ENCODE measurements at regions not wholly inside any gene's neighbourhood (a gene's known extent, or its start where the extent isn't known, plus 50 kb on each side); places are given as distances from the start of the nearest gene placed in this dataset.
A peak's percentile ranks its signal among the peaks of the same experiment; 100 is the strongest.
"Not testable (repeated sequence)": the region's sequence is repeated elsewhere in the genome, so short reads cannot be mapped to it uniquely, and the experiment has no call there.

DNA sequence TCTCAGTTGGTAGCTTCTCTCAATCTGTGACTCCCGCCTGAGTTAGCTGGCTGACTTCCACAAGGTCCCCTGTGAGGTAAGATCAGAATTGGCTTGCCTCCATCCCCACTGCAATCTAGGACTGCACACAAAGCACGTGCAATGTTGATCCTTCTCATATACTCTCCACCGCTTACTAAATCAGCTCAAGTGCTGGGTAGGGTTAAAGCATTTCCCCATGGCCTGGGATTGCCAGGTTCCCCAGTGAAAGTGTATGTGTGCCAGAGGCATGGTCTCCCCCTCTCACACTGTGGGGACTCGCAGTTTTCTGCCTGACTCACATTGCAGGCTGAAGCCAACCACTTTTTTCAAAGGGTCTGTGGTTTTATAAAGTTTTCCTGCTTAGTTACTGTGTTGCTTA, 886.9 kb downstream of the FAM133A start:
- no peak overlapping the region for H3K9ac ChIP-seq (ENCODE audit: low read depth, low read length)
- H3K9me3 ChIP-seq (ENCODE audit: control insufficient read depth, insufficient read depth, low read length) = peaks cover 11% of the 10 kb centered on the region
- H3K4me1 ChIP-seq (ENCODE audit: insufficient read depth, low read length) = no peaks in the 10 kb centered on the region
- H3K36me3 ChIP-seq (ENCODE audit: insufficient read depth, low read length) = no peaks in the 10 kb centered on the region

DNA sequence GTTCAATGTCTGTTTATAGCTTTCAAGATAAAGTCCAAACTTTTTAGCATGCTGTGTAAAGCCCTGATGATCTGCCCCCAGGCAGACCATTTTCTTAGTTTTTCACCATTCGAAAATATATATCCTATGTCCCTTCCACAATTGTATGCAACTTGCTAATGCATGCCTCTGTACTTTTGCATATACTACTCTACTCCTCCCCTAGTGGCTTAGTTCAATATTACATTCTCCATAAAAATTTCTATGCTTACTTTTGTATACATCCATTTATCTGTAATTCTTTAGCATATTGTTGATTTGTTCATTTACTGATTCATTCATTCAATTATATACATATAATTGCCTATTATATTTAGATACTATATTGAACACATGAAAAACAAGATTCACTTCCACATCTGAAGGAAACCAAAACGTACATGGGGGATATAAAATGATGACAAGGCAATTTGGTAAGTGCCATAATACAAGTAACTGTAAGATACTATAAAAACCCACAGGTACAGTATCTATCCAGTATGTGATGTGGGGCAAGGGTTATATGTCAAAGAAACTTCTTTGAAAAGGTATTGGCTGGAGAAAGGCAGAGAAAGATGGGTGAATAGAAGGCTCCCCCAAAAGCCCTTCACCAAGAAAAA, 902.5 kb downstream of the FAM133A start:
- Histone ChIP-seq H3K9ac (ENCODE audit: low read depth, low read length) (no peak overlapping the region), H3K9me3 (ENCODE audit: control insufficient read depth, insufficient read depth, low read length) (no peaks in the 10 kb centered on the region; the same call in 1 of the 2 replicates), H3K36me3 (ENCODE audit: insufficient read depth, low read length) (no peaks in the 10 kb centered on the region; the same call in none of the 2 replicates), H3K4me1 (ENCODE audit: insufficient read depth, low read length) (no peaks in the 10 kb centered on the region)

DNA sequence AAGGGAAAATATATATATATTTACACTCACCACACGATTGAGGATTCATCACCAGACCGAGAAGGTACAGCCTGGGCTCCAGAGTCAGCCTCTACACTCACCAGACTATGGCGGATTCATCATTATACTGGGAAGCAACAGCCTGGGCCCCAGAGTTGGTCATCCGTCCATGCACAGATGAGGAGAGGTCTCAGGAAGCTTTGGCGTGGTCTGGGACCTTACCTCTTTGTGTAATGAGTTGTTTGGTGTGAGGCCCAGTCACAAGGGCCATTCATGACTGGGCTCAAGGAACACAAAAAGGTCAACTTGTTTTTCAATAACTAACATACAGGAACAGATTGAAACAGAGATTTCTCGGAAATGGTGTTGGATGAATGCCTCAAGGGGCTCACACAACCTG, 926.1 kb downstream of the FAM133A start:
- no peak overlapping the region for H3K9ac ChIP-seq (ENCODE audit: low read depth, low read length)
- no peaks in the 10 kb centered on the region for H3K9me3 ChIP-seq (ENCODE audit: control insufficient read depth, insufficient read depth, low read length)
- H3K4me1 ChIP-seq (ENCODE audit: insufficient read depth, low read length) = no peaks in the 10 kb centered on the region
- no peaks in the 10 kb centered on the region for H3K36me3 ChIP-seq (ENCODE audit: insufficient read depth, low read length)

DNA sequence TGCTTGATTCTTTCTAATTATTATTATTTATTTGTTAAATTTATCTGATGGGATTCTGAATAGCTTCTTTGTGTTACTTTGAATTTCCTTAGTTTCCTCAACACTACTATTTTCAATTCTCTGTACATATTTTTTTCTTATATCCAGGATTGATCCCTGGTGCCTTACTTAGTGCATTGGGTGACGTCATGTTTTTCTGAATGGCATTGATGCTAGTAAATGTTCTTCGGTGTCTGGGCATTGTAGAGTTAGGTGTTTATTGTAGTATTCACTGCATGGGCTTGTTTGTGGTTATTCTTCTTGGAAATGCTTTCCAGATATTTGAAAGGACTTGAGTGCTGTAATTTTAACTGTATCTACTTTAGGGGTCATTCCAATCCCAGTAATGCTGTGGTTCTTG, 938.1 kb downstream of the FAM133A start:
- Histone ChIP-seq H3K9ac (ENCODE audit: low read depth, low read length) (no peak overlapping the region), H3K4me1 (ENCODE audit: insufficient read depth, low read length) (no peaks in the 10 kb centered on the region), H3K36me3 (ENCODE audit: insufficient read depth, low read length) (peaks cover 18% of the 10 kb centered on the region; the same call in 1 of the 2 replicates), H3K9me3 (ENCODE audit: control insufficient read depth, insufficient read depth, low read length) (peaks cover 3% of the 10 kb centered on the region; the same call in 1 of the 2 replicates)

DNA sequence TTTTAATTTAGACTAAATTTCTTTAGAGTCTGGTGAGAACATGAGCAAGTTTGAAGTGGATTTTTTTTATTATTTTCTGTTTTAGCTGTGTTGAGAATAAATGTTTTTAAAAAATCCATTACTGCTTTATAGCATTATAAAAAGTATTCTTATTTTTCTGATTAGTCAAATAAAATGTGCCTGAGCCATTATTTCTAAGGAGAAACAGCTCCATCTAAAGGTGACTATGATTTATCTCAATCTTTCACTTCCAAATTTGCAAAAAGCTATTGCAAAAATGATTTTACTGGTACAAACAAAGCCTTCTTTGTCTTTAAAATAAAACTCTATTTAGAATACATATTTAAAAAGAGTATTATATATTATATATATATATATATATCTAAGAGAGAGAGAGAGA, 959.2 kb downstream of the FAM133A start:
- H3K9ac ChIP-seq (ENCODE audit: low read depth, low read length) = no peak overlapping the region
- H3K9me3 ChIP-seq (ENCODE audit: control insufficient read depth, insufficient read depth, low read length) = peaks cover 37% of the 10 kb centered on the region
- H3K4me1 ChIP-seq (ENCODE audit: insufficient read depth, low read length) = no peaks in the 10 kb centered on the region
- H3K36me3 ChIP-seq (ENCODE audit: insufficient read depth, low read length) = peaks cover 10% of the 10 kb centered on the region

DNA sequence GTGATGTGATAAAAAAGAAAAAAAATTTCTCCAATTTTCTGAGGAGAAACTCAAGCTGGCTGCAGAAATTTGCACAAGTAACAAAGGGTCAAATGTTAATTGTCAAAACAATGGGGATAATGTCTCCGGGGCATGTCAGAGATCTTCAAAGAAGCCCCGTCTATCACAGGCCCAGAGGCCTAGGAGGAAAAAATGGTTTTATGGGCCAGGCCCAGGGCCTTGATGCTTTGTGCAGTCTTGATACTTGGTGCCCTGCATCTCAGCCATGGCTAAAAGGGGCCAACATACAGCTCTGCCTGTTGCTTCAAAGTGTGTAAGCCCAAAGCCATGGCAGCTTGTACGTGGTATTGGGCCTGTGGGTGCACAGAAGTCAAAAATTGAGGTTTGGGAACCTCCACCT, 961.0 kb downstream of the FAM133A start:
- Histone ChIP-seq H3K9me3 (ENCODE audit: control insufficient read depth, insufficient read depth, low read length) (peaks cover 43% of the 10 kb centered on the region), H3K36me3 (ENCODE audit: insufficient read depth, low read length) (peaks cover 15% of the 10 kb centered on the region), H3K4me1 (ENCODE audit: insufficient read depth, low read length) (no peaks in the 10 kb centered on the region), H3K9ac (ENCODE audit: low read depth, low read length) (no peak overlapping the region)

DNA sequence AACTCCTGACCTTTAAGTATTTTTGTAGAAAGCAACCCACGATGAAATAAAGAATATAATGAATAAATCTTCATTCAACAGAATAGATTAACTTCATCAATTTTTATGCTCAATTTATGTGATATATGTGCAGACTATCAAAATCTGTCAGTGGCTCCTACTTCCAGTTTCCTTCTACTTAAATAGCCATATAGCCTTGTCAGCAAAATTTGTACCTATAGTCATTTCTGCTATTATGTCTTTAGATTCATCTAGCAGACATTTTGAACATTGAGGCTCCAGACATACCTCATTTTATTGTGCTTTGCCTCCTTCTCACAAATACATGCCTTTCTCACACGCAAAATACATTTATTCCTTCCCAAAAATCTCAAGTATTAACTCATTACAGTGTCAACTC, 971.7 kb downstream of the FAM133A start:
- Histone ChIP-seq H3K36me3 (ENCODE audit: insufficient read depth, low read length) (no peaks in the 10 kb centered on the region; the same call in 1 of the 2 replicates), H3K9ac (ENCODE audit: low read depth, low read length) (no peak overlapping the region), H3K4me1 (ENCODE audit: insufficient read depth, low read length) (no peaks in the 10 kb centered on the region), H3K9me3 (ENCODE audit: control insufficient read depth, insufficient read depth, low read length) (peaks cover 6% of the 10 kb centered on the region; the same call in 1 of the 2 replicates)

DNA sequence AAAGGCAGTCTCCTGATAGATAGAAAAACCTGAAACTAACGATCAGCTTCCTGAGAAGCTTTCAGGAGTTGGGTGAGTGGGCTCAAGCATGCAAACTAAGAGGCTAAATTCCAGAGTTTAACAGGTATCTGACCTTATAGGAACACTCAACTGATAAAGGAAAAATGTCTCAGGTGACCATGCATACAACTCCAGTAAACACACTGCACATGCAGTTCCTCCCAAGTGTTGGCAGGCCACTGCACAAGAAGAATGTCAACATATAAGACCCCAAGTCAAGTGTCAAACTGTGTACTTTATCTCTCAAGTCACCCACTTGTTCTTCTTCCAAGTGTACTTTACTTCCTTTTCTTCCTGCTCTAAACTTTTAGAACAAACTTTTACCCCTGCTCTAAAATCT, 981.2 kb downstream of the FAM133A start:
- Histone ChIP-seq H3K4me1 (ENCODE audit: insufficient read depth, low read length) (no peaks in the 10 kb centered on the region), H3K9me3 (ENCODE audit: control insufficient read depth, insufficient read depth, low read length) (peaks cover 16% of the 10 kb centered on the region)

DNA sequence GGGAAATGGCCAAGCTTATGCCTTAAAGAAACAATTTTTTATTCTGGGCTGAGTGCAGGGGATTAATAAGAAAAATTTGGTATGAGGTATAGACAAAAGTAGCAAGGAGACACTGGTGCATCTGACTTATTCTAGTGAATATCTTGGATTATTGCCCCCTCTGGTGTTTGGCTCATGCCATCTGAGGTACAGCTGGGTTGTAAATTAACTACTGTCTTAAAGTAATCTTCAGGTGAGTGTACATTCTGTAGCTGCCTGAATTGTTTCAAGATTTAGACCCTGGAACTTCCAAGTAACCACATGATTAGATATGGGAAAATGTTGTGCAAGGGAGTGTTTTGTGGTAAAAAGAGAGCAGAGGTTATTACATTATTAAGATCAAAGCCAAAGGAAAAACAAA, 988.7 kb downstream of the FAM133A start:
- Histone ChIP-seq H3K9ac (ENCODE audit: low read depth, low read length) (no peak overlapping the region), H3K4me1 (ENCODE audit: insufficient read depth, low read length) (no peaks in the 10 kb centered on the region), H3K9me3 (ENCODE audit: control insufficient read depth, insufficient read depth, low read length) (peaks cover 19% of the 10 kb centered on the region; the same call in 1 of the 2 replicates), H3K36me3 (ENCODE audit: insufficient read depth, low read length) (peaks cover 9% of the 10 kb centered on the region; the same call in 1 of the 2 replicates)

More for the DNA sequence above, 981.2 kb downstream of the FAM133A start:
- Histone ChIP-seq H3K9ac (ENCODE audit: low read depth, low read length) (no peak overlapping the region), H3K36me3 (ENCODE audit: insufficient read depth, low read length) (peaks cover 4% of the 10 kb centered on the region; the same call in 1 of the 2 replicates)

DNA sequence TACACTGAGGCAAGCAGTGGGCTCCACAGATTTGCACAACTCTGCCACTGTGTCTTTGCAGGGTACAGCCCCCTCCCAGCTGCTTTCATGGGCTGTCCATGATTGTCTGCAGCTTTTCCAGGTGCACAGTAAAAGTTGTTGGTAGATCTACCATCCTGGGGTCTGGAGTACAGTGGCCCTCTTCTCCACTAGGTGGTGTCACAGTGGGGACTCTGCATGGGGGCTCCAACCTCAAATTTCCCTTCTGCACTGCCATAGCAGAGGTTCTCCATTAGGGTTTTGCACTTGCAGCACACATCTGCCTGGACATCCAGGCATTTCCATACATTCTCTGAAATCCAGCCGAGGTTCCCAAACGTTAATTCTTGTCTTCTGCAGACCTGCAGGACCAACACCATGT, 1002.3 kb downstream of the FAM133A start:
- Histone ChIP-seq H3K4me1 (ENCODE audit: insufficient read depth, low read length) (no peaks in the 10 kb centered on the region), H3K36me3 (ENCODE audit: insufficient read depth, low read length) (peaks cover 44% of the 10 kb centered on the region), H3K9me3 (ENCODE audit: control insufficient read depth, insufficient read depth, low read length) (peaks cover 29% of the 10 kb centered on the region), H3K9ac (ENCODE audit: low read depth, low read length) (no peak overlapping the region)

DNA sequence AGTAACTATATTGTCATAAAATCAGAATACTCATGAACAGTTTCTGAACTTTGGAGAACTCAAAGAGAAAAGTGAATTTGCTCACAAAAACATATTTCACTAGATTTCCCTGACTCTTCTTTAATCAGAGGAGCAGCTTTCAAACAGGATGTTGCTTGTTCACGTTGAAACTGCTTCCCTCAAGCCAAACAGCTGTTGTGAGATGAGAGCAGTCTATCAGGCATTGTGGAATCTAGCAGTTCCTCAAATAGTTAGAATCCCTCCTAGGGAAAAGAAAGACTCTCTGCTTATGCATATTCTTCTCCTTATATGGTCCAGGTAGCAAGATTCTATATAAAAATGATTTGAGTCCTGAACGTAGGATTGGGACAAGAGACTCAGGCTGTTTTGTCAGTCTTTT, 1012.1 kb downstream of the FAM133A start:
- H3K4me1 ChIP-seq (ENCODE audit: insufficient read depth, low read length) = no peaks in the 10 kb centered on the region
- H3K9me3 ChIP-seq (ENCODE audit: control insufficient read depth, insufficient read depth, low read length) = peaks cover 49% of the 10 kb centered on the region
- no peak overlapping the region for H3K9ac ChIP-seq (ENCODE audit: low read depth, low read length)
- H3K36me3 ChIP-seq (ENCODE audit: insufficient read depth, low read length) = peaks cover 50% of the 10 kb centered on the region

DNA sequence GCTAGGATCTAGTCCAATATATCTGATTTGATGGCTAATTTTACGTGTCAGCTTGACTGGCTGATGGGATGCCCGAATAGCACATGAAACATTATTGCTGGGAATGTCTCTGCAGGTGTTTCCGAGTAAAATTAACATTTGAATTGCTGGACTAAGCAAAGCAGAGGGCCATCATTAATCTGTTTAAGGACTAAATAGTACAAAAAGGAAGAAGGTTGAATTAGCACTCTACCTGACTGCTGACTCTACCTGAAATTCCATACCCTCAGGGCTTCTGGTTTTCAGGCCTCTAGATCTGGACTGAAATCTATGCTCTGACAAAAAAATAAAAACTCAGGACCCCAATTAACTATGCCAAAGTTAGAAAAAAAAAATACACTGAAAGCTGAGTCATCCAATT, 1021.9 kb downstream of the FAM133A start:
- Histone ChIP-seq H3K4me1 (ENCODE audit: insufficient read depth, low read length) (peaks cover 5% of the 10 kb centered on the region; the same call in 1 of the 2 replicates), H3K9ac (ENCODE audit: low read depth, low read length) (no peak overlapping the region), H3K9me3 (ENCODE audit: control insufficient read depth, insufficient read depth, low read length) (peaks cover 61% of the 10 kb centered on the region), H3K36me3 (ENCODE audit: insufficient read depth, low read length) (peaks cover 69% of the 10 kb centered on the region)

DNA sequence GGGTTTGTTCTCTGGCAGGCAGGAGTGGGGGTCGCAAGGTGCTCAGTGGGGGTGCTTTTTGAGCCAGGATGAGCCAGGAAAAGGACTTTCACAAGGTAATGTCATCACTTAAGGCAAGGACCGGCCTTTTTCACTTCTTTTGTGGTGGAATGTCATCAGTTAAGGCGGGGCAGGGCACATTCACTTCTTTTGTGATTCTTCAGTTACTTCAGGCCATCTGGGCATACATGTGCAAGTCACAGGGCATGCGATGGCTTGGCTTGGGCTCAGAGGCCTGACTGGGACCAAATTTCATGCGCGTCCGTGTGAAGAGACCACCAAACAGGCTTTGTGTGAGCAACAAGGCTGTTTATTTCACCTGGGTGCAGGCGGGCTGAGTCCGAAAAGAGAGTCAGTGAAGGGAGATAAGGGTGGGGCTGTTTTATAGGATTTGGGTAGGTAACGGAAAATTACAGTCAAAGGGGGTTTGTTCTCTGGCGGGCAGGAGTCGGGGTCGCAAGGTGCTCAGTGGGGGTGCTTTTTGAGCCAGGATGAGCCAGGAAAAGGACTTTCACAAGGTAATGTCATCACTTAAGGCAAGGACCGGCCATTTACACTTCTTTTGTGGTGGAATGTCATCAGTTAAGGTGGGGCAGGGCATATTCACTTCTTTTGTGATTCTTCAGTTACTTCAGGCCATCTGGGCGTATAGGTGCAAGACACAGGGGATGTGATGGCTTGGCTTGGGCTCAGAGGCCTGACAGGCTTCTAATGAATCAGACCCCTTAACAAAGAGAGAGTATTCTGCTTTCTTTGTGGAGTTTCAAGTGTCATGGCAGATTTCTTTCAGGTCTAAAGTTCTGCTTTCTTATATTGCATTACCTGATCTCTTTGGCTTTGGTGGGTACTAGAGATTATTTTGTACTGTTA, 1030.6 kb downstream of the FAM133A start:
- not testable (repeated sequence) for H3K4me1 ChIP-seq (ENCODE audit: insufficient read depth, low read length)
- Histone ChIP-seq H3K9me3 (ENCODE audit: control insufficient read depth, insufficient read depth, low read length) (peaks cover 37% of the 10 kb centered on the region), H3K9ac (ENCODE audit: low read depth, low read length) (peak overlapping the region; percentile 28), H3K36me3 (ENCODE audit: insufficient read depth, low read length) (peaks cover 18% of the 10 kb centered on the region)

DNA sequence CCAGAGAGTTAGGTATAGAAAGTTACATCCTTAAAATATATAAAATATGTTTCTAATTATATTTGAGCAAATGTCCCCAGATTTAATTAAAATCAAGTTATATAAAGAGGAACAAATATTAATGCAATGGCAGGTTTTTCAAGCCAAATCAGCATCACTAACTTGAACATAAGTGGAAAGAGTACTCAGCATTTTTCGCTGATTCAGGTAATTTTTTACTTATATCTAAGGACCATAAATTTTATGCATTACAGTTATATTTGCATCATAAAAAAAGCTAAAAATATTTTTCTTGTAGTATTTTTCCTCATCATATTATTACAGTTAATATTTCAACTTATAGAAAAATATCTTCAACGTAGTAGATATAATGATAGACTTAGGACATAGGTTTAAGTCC, 1047.4 kb downstream of the FAM133A start:
- Histone ChIP-seq H3K4me1 (ENCODE audit: insufficient read depth, low read length) (no peaks in the 10 kb centered on the region), H3K9me3 (ENCODE audit: control insufficient read depth, insufficient read depth, low read length) (peaks cover 12% of the 10 kb centered on the region), H3K9ac (ENCODE audit: low read depth, low read length) (no peak overlapping the region), H3K36me3 (ENCODE audit: insufficient read depth, low read length) (peaks cover 10% of the 10 kb centered on the region; the same call in 1 of the 2 replicates)

DNA sequence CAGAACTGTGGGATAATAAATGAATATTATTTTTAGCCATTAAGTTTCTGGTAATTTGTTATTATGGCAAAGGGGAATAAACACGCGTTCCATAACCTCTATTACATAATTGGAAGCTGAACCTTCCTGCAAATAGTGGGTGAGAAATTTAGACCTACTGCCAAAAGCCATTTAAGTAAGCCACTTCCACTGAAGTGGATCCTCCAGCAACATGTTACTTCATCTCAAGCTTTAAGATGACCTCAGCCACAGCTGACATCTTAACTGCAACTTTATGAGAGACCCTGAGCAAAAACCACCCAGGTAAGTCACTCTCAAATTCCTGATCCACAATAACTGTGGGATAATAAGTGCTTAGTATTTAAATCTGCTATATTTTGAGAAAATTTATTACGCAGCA, 1048.6 kb downstream of the FAM133A start:
- no peaks in the 10 kb centered on the region for H3K4me1 ChIP-seq (ENCODE audit: insufficient read depth, low read length)

More for the DNA sequence above, 1048.6 kb downstream of the FAM133A start:
- H3K36me3 ChIP-seq (ENCODE audit: insufficient read depth, low read length) = peaks cover 10% of the 10 kb centered on the region; the same call in 1 of the 2 replicates
- no peak overlapping the region; the same call in 1 of the 2 replicates for H3K9ac ChIP-seq (ENCODE audit: low read depth, low read length)
- H3K9me3 ChIP-seq (ENCODE audit: control insufficient read depth, insufficient read depth, low read length) = peaks cover 16% of the 10 kb centered on the region

All from ES-I3 (cell line).